ENCODE measurements at regions not wholly inside any gene's neighbourhood (a gene's known extent, or its start where the extent isn't known, plus 50 kb on each side); places are given as distances from the start of the nearest gene placed in this dataset.

DNA sequence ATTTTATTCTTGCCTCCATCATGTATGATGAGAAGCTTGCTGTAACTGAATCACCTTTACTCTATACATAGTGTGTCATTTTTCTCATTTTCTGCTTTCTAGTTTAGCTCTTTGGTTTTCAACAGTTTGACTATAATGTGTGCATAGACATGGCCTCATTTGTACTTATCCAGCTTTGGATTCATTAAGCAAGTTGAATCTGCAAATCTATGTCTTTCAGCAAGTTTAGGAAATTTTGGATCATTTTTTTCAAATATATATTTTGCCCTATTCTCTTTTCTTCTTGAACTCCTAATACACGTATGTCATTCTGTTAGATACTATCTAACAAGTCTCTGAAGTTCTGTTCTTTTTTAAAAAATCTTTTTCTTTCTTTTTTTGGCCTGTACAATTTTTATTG lies 57.8 kb downstream of the PRLHR start:
- TF ChIP-seq EZH2phosphoT487 (IDR thresholded peaks at IDR 0.05; ENCODE audit: borderline replicate concordance, low read length), result no peak
- TF ChIP-seq CTCF (IDR thresholded peaks at IDR 0.05; ENCODE audit: low read depth, low read length, poor library complexity, severe bottlenecking), result no peak
- H3K4me1 ChIP-seq (ENCODE audit: control insufficient read depth, low read length), result no peaks in the 10 kb centered on the region
- H3K27me3 ChIP-seq (ENCODE audit: control insufficient read depth, low read length), result peaks cover 7% of the 10 kb centered on the region; the same call in 1 of the 2 replicates
- no peaks in the 10 kb centered on the region for H3K9me3 ChIP-seq (ENCODE audit: control insufficient read depth, insufficient read depth, low read length)
- no peak overlapping the region for H3K4me2 ChIP-seq (ENCODE audit: low read length)
- no peak overlapping the region for H3K27ac ChIP-seq (ENCODE audit: low read depth, low read length)
- no peaks in the 10 kb centered on the region for H3F3A ChIP-seq (ENCODE audit: control insufficient read depth, insufficient read depth)
- no peaks in the 10 kb centered on the region for H3K36me3 ChIP-seq (ENCODE audit: control insufficient read depth, low read length)
- no peaks in the 10 kb centered on the region for H3K9me2 ChIP-seq (replicated peaks; ENCODE audit: control insufficient read depth, low read length)
- no peak overlapping the region for H3K4me3 ChIP-seq (ENCODE audit: low read length)
- no peaks in the 10 kb centered on the region for H3K79me2 ChIP-seq (ENCODE audit: control insufficient read depth, low read length)
- H4K20me1 ChIP-seq (ENCODE audit: control insufficient read depth, insufficient read depth, low read depth, low read length), result no peaks in the 10 kb centered on the region

GRCh38 chr10:118534136-118534535 lies 61.3 kb downstream of the PRLHR start:
- Histone ChIP-seq H3K27me3 (ENCODE audit: control insufficient read depth, low read length) (peaks cover 4% of the 10 kb centered on the region; the same call in 1 of the 2 replicates), H3K79me2 (ENCODE audit: control insufficient read depth, low read length) (no peaks in the 10 kb centered on the region), H4K20me1 (ENCODE audit: control insufficient read depth, insufficient read depth, low read depth, low read length) (no peaks in the 10 kb centered on the region), H3K9me3 (ENCODE audit: control insufficient read depth, insufficient read depth, low read length) (no peaks in the 10 kb centered on the region), H3K4me2 (ENCODE audit: low read length) (no peak overlapping the region), H3K4me1 (ENCODE audit: control insufficient read depth, low read length) (no peaks in the 10 kb centered on the region), H3K4me3 (ENCODE audit: low read length) (no peak overlapping the region), H3K27ac (ENCODE audit: low read depth, low read length) (no peak overlapping the region), H3K9me2 (replicated peaks; ENCODE audit: control insufficient read depth, low read length) (no peaks in the 10 kb centered on the region), H3F3A (ENCODE audit: control insufficient read depth, insufficient read depth) (no peaks in the 10 kb centered on the region), H3K36me3 (ENCODE audit: control insufficient read depth, low read length) (no peaks in the 10 kb centered on the region)
- TF ChIP-seq EZH2phosphoT487 (IDR thresholded peaks at IDR 0.05; ENCODE audit: borderline replicate concordance, low read length), result no peak
- no peak for TF ChIP-seq CTCF (IDR thresholded peaks at IDR 0.05; ENCODE audit: low read depth, low read length, poor library complexity, severe bottlenecking)

- no peak overlapping the region for H3K27ac ChIP-seq (ENCODE audit: low read depth, low read length)
- H3K4me2 ChIP-seq (ENCODE audit: low read length), result no peak overlapping the region
- H3K9me3 ChIP-seq (ENCODE audit: control insufficient read depth, insufficient read depth, low read length), result no peaks in the 10 kb centered on the region
- no peaks in the 10 kb centered on the region for H4K20me1 ChIP-seq (ENCODE audit: control insufficient read depth, insufficient read depth, low read depth, low read length)
- H3F3A ChIP-seq (ENCODE audit: control insufficient read depth, insufficient read depth), result no peaks in the 10 kb centered on the region
- no peaks in the 10 kb centered on the region for H3K79me2 ChIP-seq (ENCODE audit: control insufficient read depth, low read length)
- H3K4me1 ChIP-seq (ENCODE audit: control insufficient read depth, low read length), result no peaks in the 10 kb centered on the region
- H3K27me3 ChIP-seq (ENCODE audit: control insufficient read depth, low read length), result peaks cover under 1% of the 10 kb centered on the region; the same call in 1 of the 2 replicates
- TF ChIP-seq CTCF (IDR thresholded peaks at IDR 0.05; ENCODE audit: low read depth, low read length, poor library complexity, severe bottlenecking) (no peak), EZH2phosphoT487 (IDR thresholded peaks at IDR 0.05; ENCODE audit: borderline replicate concordance, low read length) (no peak)
- H3K9me2 ChIP-seq (replicated peaks; ENCODE audit: control insufficient read depth, low read length), result no peaks in the 10 kb centered on the region
- no peaks in the 10 kb centered on the region for H3K36me3 ChIP-seq (ENCODE audit: control insufficient read depth, low read length)
- no peak overlapping the region for H3K4me3 ChIP-seq (ENCODE audit: low read length)
Measured at GRCh38 chr10:118531105-118531852, 64.2 kb downstream of the PRLHR start.
